DOHH2 (cell line): ENCODE measurements at regions not wholly inside any gene's neighbourhood (a gene's known extent, or its start where the extent isn't known, plus 50 kb on each side); places are given as distances from the start of the nearest gene placed in this dataset.

ENCODE experiments used
- EZH2phosphoT487 ChIP-seq: fragments of 200-600 bp; sonication (generic); IDR thresholded peaks from 2 replicates; pipeline ENCODE4 v1.6.1; 2017; ENCODE audit warnings: borderline replicate concordance, mild to moderate bottlenecking, antibody characterized with exemption, low read length, moderate library complexity, mixed read lengths
- TF ChIP-seq, protein P1 (sequence below): fragments of 200-600 bp; sonication (generic); IDR thresholded peaks from one replicate; pipeline ENCODE4 v1.5.1; 2014; ENCODE audit warnings: antibody characterized with exemption, mild to moderate bottlenecking, low read depth, low read length; ENCODE audit not compliant: poor library complexity, severe bottlenecking

DNA sequence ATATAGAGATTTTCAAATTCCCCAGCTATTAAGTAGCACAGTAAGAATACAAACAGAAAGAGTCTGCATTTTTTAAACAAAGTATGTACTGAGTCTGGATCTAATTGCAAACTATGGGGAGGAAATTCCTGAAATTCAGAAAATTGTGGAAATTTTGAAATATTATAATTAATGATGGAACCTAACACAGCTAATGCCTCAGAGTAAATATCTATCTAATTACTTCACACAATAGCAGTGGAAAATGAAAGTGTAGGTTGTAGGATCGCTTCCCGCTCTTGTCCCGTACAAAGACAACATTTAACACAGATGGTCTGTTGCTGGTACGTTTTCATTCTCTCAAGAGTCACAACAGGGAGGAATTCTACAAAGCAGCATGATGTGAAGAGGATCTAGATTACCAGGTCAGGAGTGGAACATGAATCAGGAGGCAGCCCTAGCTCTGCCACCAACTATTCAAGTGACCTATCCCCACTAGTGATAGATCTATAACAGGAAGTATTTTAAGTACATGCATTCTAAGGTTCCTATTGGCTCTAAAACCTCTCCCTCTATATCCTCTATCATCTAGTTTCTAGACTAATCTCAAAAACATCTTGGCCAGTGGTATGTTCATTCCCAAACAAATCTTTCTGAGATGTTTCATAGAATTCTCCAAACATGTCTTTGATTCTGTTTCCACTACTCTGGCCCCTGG, 58.9 kb upstream of the GRAMD2B start:
- TF ChIP-seq, protein P1, sequence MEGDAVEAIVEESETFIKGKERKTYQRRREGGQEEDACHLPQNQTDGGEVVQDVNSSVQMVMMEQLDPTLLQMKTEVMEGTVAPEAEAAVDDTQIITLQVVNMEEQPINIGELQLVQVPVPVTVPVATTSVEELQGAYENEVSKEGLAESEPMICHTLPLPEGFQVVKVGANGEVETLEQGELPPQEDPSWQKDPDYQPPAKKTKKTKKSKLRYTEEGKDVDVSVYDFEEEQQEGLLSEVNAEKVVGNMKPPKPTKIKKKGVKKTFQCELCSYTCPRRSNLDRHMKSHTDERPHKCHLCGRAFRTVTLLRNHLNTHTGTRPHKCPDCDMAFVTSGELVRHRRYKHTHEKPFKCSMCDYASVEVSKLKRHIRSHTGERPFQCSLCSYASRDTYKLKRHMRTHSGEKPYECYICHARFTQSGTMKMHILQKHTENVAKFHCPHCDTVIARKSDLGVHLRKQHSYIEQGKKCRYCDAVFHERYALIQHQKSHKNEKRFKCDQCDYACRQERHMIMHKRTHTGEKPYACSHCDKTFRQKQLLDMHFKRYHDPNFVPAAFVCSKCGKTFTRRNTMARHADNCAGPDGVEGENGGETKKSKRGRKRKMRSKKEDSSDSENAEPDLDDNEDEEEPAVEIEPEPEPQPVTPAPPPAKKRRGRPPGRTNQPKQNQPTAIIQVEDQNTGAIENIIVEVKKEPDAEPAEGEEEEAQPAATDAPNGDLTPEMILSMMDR: no peak
- no peak for TF ChIP-seq EZH2phosphoT487
